ENCODE measurements at regions not wholly inside any gene's neighbourhood (a gene's known extent, or its start where the extent isn't known, plus 50 kb on each side); places are given as distances from the start of the nearest gene placed in this dataset.

DNA sequence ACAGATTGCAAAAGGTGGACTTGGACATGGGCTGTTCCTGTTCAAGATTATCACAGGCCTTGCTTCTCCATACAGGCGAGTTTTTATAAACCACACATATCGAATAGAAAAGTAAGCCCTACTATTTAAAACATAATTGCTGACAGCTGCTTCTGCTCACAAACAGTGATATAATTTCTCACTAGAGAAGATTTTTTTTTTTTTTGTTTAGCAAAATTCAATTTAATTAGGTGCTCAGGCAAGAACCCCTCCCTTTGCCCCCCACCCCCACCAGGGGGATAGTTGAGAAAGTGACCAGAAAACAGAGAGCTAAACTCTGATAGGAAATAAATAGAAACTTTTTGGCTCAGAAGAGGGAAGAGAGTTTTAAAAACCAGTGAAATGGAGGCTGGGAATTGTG is 132.8 kb upstream of the CRY1 start:
- DNase-seq, result no peak

- no peak for DNase-seq
Measured at GRCh38 chr12:107228076-107228475, 134.7 kb upstream of the CRY1 start.

DNA sequence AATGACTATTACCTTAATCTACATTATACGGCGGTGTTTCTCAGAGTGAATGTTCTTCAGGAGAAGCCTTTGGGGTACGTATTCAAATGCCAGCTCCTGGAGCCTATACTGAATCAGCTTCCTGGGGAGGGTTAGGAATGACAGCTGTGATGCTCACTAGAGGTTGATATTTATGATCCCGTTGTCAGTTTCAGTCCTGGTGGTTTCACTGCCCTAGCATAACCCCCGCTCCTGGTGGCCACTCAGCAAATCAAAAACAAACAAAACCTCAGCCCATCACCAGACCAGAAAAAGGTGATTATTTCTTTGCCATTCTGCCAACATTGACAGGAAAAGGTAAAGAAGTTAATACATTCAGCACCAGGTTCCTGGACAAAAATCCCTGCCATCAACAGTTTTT is 136.5 kb upstream of the CRY1 start:
- DNase-seq, result no peak

DNA sequence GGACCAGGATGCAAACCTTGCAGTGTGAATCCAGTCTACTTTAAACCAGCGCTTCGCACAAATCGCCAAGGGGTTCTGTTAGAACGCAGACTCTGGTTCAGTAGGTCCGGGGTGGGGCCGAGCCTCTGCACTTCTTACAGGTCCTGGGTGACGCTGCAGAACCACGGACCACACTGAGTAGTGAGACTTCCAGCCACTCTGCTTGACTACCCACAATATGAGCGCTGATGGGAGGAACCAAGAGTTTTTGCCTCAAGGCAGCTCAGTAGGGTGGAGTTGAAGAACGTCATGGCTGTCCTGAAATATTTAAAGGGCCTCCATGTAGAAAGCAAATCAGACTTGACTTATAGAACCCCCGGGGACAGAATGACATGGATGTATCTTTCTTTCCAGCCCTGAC is 138.0 kb upstream of the CRY1 start:
- no peak for DNase-seq

DNA sequence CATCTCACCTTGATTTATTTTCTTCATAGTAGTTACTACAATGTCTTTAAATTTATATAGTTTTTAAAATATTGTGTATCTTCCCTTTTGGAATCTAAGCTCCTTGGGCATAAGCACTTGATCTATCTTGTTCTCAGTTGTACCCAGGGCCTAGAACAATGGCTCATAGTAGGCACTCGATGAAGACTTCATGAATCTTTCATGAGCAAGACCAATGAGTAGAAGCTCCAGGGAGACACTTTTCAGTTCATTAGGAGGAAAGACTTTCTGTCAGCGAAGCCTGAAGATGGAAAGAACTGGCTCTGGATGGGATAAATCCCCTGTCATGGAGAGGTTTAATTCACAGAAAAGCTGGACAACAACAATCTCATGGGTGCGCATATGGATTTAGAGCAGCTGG is 140.2 kb upstream of the CRY1 start:
- DNase-seq, result no peak

GRCh38 chr12:107235600-107235999 is 142.3 kb upstream of the CRY1 start:
- no peak for DNase-seq

GRCh38 chr12:107236824-107237511 is 143.6 kb upstream of the CRY1 start:
- no peak for DNase-seq

GRCh38 chr12:107238296-107238695 is 144.9 kb upstream of the CRY1 start:
- no peak for DNase-seq

DNA sequence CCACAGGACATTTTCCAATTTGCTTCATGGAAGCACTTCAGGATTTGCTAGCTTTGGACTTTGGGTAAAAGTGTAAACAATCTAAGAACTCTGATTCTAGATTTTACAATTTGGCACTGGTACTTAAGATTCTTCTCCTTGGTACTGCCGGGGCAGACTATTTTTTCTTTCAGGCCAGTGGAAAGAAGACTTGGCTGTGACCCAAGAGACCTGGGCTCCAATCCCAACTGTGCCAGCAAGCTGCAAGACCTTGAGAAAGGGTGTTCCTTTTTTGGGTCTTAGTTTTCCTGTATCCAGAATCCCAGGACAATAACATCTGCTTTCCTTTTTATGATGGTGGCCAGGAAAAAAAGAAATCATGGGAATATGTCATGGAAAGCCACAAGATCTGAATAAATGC is 148.1 kb upstream of the CRY1 start:
- DNase-seq, result no peak

GRCh38 chr12:107242189-107242588 is 148.8 kb upstream of the CRY1 start:
- DNase-seq, result no peak

GRCh38 chr12:107243341-107243740 is 150.0 kb upstream of the CRY1 start:
- DNase-seq, result no peak

DNA sequence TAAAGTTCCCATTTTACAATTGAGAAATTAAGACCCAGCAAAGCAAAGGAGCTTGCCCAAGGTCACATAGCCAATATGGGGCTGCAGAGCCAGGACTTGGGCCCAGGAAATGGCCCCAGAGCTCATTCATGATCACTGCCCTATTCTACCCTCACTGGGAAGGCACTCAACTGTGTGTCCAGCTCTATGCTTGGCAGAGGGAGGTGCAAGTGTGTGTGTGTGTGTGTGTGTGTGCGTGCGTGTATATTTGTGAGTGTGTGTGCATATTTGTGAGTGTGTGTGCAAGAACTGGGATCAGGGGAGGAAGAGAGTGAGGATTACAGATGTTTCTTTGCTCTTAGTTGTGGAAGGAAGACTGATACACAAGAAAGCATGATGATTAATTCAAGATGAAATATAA is 151.2 kb upstream of the CRY1 start:
- DNase-seq, result no peak

- DNase-seq, result no peak
Measured at GRCh38 chr12:107247650-107248049, 154.3 kb upstream of the CRY1 start.

DNA sequence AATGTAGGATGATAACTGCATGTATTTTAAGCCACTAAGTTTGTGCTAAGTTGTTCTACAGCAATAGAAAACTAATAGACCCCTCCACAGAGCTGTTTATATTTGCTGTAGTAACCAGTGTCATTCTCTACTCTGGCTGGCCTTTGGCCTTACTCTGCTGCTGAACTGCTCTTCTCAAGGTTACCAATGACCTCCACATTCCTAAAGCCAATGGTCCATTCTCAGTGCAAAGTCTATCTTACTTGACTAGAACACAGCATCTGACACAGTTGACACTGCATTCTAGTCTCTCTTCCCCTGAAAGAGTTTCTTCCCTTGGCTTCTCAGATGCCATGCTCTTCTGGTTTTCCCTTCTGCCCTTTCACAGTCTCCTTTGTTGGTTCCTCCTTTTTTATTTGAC is 154.8 kb upstream of the CRY1 start:
- DNase-seq, result no peak

- DNase-seq, result no peak
Measured at GRCh38 chr12:107251288-107251687, 157.9 kb upstream of the CRY1 start.

DNA sequence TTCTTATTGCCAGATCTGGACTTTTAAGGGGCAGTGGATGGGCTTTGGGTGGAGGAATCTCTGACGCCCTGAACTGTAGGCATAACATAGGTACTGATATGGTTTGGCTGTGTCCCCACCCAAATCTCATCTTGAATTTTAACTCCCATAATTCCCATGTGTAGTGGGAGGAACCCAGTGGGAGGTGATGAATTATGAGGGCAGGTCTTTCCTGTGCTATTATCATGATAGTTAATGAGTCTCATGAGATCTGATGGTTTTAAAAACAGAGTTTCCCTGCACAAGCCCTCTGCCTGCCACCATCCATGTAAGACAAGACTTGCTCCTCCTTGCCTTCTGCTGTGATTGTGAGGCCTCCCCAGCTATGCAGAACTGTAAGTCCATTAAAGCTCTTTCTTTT is 160.0 kb upstream of the CRY1 start:
- no peak for DNase-seq

GRCh38 chr12:107254258-107254856 is 161.0 kb upstream of the CRY1 start:
- DNase-seq, result no peak

DNA sequence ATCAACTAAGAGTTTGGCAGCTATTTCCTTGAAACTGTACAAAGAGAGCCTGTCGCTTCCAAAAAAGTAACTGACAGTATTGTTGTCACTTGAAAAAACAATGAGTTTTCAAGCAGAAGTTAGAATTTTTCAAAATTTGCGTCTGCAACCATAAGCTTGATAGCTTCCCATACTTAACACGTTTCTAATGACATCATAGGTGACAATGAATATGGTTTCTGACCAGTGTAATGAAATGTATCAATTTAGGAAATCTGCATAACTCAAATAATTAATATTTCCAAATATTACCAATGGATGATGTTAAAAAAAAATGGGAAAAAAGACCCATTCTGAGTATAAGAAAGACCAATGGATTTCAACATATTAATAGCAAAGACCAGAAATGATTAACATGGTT is 165.4 kb upstream of the CRY1 start:
- DNase-seq, result no peak

DNA sequence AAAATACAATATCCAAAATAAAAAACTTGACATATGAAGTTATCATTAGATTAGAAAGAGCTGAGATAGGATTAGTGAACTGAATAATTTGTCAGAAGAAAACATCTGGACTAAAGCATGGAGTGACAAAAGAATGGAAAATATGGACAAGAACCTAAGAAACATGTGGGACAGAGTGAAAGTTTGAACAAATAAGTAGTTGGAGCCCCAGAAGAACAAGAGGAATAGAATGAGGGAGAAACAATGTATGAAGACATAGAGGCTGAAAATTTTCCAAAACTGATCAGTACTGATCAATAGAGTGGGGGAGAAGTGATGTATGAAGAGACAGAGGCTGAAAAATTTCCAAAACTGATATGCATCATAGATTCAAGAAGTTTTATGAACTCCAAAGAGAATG is 170.6 kb upstream of the CRY1 start:
- no peak for DNase-seq

GRCh38 chr12:107264667-107265066 is 171.3 kb upstream of the CRY1 start:
- no peak for DNase-seq

DNA sequence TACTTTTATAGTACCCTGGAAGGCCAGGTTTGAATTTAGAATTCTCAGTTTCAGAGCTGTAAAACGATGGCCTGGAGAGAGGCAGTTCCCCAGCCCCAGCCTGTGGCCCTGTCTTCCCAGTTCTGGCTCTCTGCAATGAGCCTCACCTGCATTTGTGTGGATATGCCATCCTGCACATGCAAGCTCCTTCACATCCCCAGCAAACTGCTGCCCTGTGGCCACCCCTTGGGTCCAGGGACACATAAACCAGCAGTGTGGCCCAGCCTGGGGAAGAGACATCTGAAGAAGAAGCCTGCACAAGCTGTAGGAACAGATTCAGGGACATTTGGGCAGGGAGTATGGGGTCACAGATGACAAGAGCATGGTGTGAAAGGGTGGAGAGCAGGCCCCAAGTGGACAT is 174.3 kb upstream of the CRY1 start:
- no peak for DNase-seq

DNA sequence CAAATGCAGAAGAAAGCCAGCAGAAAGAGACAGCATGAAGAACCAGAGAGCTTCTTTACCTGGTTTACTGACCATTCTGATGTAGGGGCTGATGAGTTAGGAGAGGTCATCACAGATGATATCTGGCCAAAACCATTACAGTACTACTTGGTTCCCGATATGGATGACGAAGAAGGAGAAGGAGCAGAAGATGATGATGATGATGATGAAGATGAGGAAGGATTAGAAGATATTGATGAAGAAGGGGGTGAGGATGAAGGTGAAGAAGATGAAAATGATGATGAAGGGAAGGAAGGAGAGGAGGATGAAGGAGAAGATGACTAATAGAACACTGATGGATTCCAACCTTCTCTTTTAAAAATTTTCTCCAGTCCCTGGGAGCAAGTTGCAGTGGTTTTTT is 178.2 kb upstream of the CRY1 start:
- no peak for DNase-seq

- no peak for DNase-seq
Measured at GRCh38 chr12:107275530-107275929, 182.2 kb upstream of the CRY1 start.

GRCh38 chr12:107277855-107278254 is 184.5 kb upstream of the CRY1 start:
- no peak for DNase-seq

DNA sequence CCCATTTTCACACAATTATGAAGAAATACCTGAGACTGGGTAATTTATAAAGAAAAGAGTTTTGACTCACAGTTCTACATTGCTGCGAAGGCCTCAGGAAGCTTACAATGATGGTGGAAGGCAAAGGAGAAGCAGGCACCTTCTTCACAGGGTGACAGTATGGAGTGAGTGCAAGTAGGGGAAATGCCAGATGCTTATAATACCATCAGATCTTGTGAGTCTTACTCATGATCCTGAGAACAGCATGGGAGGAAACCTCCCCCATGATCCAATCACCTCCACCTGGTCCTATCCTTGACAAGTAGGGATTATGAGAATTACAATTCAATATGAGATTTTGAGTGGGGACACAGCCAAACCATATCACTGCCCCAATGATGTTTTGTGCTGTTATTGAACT is 189.3 kb upstream of the CRY1 start:
- DNase-seq, result no peak

Measured in T-helper 1 cell (primary cell).